ENCODE measurements at regions not wholly inside any gene's neighbourhood (a gene's known extent, or its start where the extent isn't known, plus 50 kb on each side); places are given as distances from the start of the nearest gene placed in this dataset.

- in situ Hi-C loops (cut with MboI; ENCODE audit: low sequenced_read_pairs in 4 of 4) = no loop called here
- ATAC-seq = no peak
These were observed 392.2 kb upstream of the CFAP20DC start for GRCh38 chr3:59442046-59442445.

GRCh38 chr3:59440285-59441028 is 390.6 kb upstream of the CFAP20DC start:
- TF ChIP-seq CTCF (IDR thresholded peaks at IDR 0.05 in 4 of 5, conservative IDR thresholded peaks at IDR 0.05 in 1 of 5) (no peak), POLR2A (IDR thresholded peaks at IDR 0.05) (no peak)
- in situ Hi-C loops (cut with MboI; ENCODE audit: low sequenced_read_pairs in 4 of 4) = no loop called here
- H3K27me3 ChIP-seq = no peaks in the 10 kb centered on the region
- intact Hi-C loops (cut with DNase I; ENCODE audit: low total_unique reads) = no loop called here
- no peaks in the 10 kb centered on the region for H3K36me3 ChIP-seq
- H3K9me3 ChIP-seq = no peaks in the 10 kb centered on the region
- no peak overlapping the region for H3K4me3 ChIP-seq
- no peak for ATAC-seq
- H3K27ac ChIP-seq = no peak overlapping the region
- peaks cover 0 to 4% of the 10 kb centered on the region in 2 donors for H3K4me1 ChIP-seq
- no peak for DNase-seq

More at GRCh38 chr3:59442046-59442445, 392.2 kb upstream of the CFAP20DC start:
- no peak for DNase-seq
- Histone ChIP-seq H3K27me3 (no peaks in the 10 kb centered on the region), H3K36me3 (no peaks in the 10 kb centered on the region), H3K27ac (no peak overlapping the region), H3K4me1 (peaks cover 0 to 4% of the 10 kb centered on the region in 2 donors), H3K9me3 (no peaks in the 10 kb centered on the region), H3K4me3 (no peak overlapping the region)
- intact Hi-C loops (cut with DNase I; ENCODE audit: low total_unique reads) = no loop called here
- TF ChIP-seq CTCF (IDR thresholded peaks at IDR 0.05 in 4 of 5, conservative IDR thresholded peaks at IDR 0.05 in 1 of 5) = no peak
- TF ChIP-seq POLR2A (IDR thresholded peaks at IDR 0.05) = no peak

GRCh38 chr3:59438492-59438891 is 388.7 kb upstream of the CFAP20DC start:
- intact Hi-C loops (cut with DNase I; ENCODE audit: low total_unique reads) (no loop called here), in situ Hi-C loops (cut with MboI; ENCODE audit: low sequenced_read_pairs in 4 of 4) (no loop called here)
- Histone ChIP-seq H3K4me1 (no peaks in the 10 kb centered on the region), H3K27ac (no peak overlapping the region), H3K27me3 (no peaks in the 10 kb centered on the region), H3K9me3 (no peaks in the 10 kb centered on the region), H3K36me3 (no peaks in the 10 kb centered on the region), H3K4me3 (no peak overlapping the region)
- TF ChIP-seq CTCF (IDR thresholded peaks at IDR 0.05 in 4 of 5, conservative IDR thresholded peaks at IDR 0.05 in 1 of 5) (no peak), POLR2A (IDR thresholded peaks at IDR 0.05) (no peak)
- ATAC-seq (no peak), DNase-seq (no peak)

- intact Hi-C loops (cut with DNase I; ENCODE audit: low total_unique reads) (no loop called here), in situ Hi-C loops (cut with MboI; ENCODE audit: low sequenced_read_pairs in 4 of 4) (no loop called here)
- Histone ChIP-seq H3K4me3 (no peak overlapping the region), H3K9me3 (no peaks in the 10 kb centered on the region), H3K27me3 (no peaks in the 10 kb centered on the region), H3K27ac (no peak overlapping the region), H3K36me3 (no peaks in the 10 kb centered on the region), H3K4me1 (no peaks in the 10 kb centered on the region)
- TF ChIP-seq CTCF (IDR thresholded peaks at IDR 0.05 in 4 of 5, conservative IDR thresholded peaks at IDR 0.05 in 1 of 5) (no peak), POLR2A (IDR thresholded peaks at IDR 0.05) (no peak)
- ATAC-seq (no peak), DNase-seq (no peak)
These were observed 386.5 kb upstream of the CFAP20DC start for GRCh38 chr3:59436164-59436958.

Data from gastrocnemius medialis (tissue), 4 donors.